HTR-8/SVneo (cell line): ENCODE measurements at regions not wholly inside any gene's neighbourhood (a gene's known extent, or its start where the extent isn't known, plus 50 kb on each side); places are given as distances from the start of the nearest gene placed in this dataset.

Experiments
- DNase-seq: peaks from one replicate; pipeline ENCODE4 v3.0.0; 2011; ENCODE audit warnings: low spot score, mixed read lengths; ENCODE audit not compliant: insufficient read length
- FAIRE-seq: peaks from 2 replicates; lab custom pipeline; 2011; peaks lifted over from hg19 to GRCh38; lab: Jason Lieb, UNC

- no peak for DNase-seq
- FAIRE-seq = no peak
Measured at GRCh38 chr6:26301638-26302037, 63.4 kb upstream of the BTN3A2 start.

- FAIRE-seq (no peak), DNase-seq (no peak)
Measured at GRCh38 chr6:26302941-26303559, 61.9 kb upstream of the BTN3A2 start.

DNA sequence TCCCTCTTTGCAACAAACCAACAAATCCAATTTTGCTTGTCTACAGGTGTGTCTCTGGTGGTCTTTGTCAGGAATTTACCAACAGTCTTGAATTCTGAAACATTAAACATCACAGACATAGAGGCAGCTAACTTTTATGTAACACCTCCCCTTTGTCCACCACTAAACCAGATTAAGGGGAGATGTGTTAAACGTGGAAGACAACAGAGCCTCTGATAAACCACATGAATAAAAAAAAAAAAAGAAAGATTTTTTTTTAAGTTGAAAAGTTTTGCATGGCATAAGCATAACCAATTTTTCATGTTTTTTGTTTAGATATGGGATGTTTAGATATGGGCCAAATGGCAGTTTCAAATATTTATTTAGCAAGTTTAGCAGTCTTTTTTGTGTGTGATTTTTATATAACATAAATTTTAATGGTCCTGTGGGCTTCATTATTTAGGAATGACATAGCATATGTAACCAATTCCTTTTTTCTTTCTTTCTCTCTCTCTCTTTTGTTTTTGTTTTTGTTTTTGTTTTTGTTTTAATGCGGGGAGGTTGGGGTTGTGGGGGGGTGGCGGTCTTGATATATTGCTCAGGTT, 60.7 kb upstream of the BTN3A2 start:
- no peak for FAIRE-seq
- DNase-seq = no peak

DNA sequence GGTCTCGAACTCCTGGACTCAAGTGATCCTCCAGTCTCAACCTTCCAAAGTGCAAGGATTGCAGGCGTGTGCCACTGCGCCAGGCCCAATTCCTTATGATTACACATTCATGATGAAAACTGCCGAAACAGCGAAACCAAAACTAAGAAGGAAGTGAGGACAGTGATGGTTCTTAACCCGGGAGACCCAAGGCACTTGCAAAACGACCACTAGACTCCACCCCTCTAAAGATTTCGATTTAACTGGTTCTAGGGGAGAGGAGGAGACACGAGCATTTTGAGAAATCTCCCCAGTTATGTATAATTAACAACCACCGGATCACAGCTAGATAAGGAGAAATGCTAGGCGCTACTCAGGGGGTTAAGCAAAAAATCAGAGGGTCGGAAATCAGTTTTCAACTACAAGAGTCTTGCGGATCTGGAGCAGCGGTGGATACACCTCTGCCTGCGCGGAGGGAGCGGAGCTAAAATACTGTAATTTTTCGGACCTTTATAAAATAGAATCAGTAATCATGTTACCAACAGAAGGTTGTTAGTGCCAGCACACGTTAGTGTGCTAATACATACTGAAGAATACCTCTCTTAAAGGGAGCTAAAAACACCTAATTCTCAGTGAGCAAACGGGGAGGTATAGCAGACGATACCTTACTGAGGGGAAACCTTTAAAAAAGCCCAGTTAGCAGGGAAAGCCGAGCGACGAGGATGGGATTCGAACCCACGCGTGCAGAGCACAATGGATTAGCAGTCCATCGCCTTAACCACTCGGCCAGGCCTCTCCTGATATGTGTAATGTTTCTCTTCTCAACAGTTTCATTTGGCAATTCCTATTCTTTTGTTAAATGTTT, 60.0 kb upstream of the BTN3A2 start:
- no peak for DNase-seq
- no peak for FAIRE-seq

- FAIRE-seq = no peak
- DNase-seq = no peak
Measured at GRCh38 chr6:26305641-26305969, 59.4 kb upstream of the BTN3A2 start.

GRCh38 chr6:26306232-26306631, 58.8 kb upstream of the BTN3A2 start:
- DNase-seq (no peak), FAIRE-seq (no peak)

DNA sequence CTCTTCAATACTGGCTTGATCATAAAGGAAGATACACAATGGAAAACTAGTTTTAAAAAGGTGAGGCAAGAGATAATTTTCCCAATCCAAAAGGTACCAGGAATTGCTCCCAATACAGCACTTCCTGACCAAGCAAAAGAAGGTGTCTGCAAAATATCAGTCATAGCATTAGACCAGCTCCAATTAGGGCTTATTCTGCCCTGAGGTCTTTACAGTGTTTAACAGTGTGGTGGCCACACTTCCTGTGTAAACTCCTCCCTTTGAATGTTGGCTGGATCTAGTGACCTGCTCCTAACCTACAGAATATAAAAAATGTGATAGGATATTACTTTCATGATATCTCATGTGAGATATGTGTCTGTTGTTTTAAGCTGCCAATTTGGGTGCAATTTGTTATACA, 57.1 kb upstream of the BTN3A2 start:
- DNase-seq (no peak), FAIRE-seq (no peak)

DNA sequence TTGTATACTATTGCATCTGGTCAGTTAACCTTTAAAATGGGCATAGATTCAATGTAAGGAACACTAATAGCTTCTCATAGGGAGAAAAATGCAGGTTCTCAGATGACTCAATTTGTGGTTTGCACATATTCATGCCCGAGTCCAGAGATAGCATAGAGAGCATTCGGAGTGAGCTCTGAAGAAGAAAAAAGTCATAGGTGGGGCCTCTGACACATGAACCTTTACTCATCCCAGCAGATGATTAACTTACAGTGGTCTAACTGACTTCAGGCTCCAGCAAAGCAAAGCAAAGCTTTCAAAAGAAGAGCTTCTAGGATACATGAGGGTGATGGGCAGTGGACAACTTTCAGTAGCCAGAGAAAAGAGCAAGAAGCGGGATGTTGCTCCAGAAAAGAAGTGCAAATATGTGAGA, 55.3 kb upstream of the BTN3A2 start:
- DNase-seq = no peak
- FAIRE-seq = no peak

DNA sequence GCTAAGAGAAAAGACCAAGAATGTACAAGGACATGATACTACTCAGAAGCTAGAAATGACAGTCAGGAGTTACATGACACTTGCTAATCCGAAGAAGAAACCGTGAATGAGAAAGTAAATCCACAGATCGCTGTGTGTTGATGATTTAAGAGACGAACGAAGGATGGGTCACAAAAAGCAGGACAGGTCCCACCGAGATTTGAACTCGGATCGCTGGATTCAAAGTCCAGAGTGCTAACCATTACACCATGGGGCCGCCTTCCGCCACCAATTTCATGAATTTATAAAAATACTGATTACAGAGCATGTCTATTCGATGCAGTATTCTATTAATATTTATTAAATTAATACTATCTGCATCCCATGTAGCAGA, 54.0 kb upstream of the BTN3A2 start:
- DNase-seq = no peak
- FAIRE-seq = no peak

GRCh38 chr6:26311385-26312095, 53.5 kb upstream of the BTN3A2 start:
- DNase-seq = no peak
- no peak for FAIRE-seq

- no peak for DNase-seq
- no peak for FAIRE-seq
Measured at GRCh38 chr6:26312096-26312463, 52.9 kb upstream of the BTN3A2 start.

DNA sequence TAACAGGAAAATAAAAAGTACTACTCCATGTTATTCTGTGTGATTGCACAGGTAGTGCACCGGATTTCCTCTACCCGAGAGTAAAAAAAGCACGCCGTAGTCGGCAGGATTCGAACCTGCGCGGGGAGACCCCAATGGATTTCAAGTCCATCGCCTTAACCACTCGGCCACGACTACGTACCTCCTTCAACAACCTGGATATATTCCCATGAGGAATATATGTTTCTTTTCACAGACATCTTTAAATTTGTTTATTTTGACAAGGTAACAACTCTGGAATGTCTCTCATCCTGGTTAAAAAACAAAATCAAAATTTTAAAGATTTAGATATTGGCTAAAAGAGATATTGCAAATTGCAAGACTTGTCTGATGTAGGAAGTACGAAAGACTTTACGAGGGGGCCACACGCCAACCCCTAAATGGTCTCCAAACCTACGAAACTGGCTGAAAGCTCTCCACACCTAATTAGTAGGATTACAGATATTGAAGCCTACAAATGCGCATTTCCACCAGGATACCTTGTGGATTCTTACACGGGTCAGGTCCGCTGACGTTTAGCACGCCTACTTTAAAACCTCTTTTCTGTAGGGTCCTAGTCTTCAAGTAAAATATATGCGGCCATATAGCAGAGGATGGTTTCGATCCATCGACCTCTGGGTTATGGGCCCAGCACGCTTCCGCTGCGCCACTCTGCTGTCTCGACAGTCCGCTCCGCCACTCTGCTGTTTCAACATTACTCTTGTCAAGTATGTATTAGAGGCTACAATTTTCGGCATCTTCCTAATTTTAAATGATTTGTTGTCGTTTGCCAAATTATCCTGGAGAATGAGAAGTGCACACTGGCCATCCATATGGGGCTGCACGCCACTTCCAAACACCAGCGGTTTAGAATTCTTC, 52.2 kb upstream of the BTN3A2 start:
- DNase-seq (no peak), FAIRE-seq (no peak)
